ENCODE measurements at regions not wholly inside any gene's neighbourhood (a gene's known extent, or its start where the extent isn't known, plus 50 kb on each side); places are given as distances from the start of the nearest gene placed in this dataset.

DNA sequence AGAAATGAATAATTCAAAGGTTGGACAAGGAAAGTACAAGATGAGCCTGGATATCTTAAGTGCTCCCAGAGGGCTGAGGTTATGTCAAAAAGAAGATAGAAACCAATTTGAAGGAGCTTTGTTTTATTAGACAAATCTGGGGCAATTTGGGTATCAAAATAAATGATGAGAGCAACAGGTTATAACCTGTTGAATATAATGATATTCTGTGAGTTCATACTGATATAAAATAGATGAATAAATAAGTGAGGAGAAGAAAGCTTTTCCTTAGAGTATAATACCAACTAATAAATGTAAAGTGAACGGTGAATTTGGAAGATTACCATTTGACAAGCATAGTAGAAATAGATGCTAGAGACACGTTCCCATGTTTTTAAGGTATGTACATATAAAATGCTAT lies 544.2 kb upstream of the ANKRD30A start:
- Histone ChIP-seq H2BK15ac (ENCODE audit: low read depth, low read length) (no peak overlapping the region), H3K79me1 (ENCODE audit: low read depth in 1 of 2, low read length in 2 of 2) (no peaks in the 10 kb centered on the region), H2AK9ac (replicated peaks; ENCODE audit: low read depth, low read length, poor library complexity) (no peak overlapping the region), H3K9me1 (ENCODE audit: insufficient read depth, low read length) (0 out of 2 replicates have a peak, but pooled peaks cover 4% of the 10 kb centered on the region), H2BK5ac (ENCODE audit: low read depth, low read length, poor library complexity, severe bottlenecking) (no peak overlapping the region), H3K36me3 (ENCODE audit: control insufficient read depth, insufficient read depth, low read length) (no peaks in the 10 kb centered on the region), H4K91ac (ENCODE audit: insufficient read depth, low read depth, low read length) (no peak overlapping the region), H4K5ac (ENCODE audit: low read depth, low read length) (no peak overlapping the region), H3K18ac (ENCODE audit: low read depth, low read length) (no peak overlapping the region), H2BK20ac (ENCODE audit: low read depth, low read length) (no peak overlapping the region), H3K9me3 (ENCODE audit: control insufficient read depth, insufficient read depth, low read length) (no peaks in the 10 kb centered on the region), H2BK120ac (ENCODE audit: low read depth, low read length) (no peak overlapping the region), H3K23ac (ENCODE audit: low read depth, low read length) (no peak overlapping the region), H3K27ac (ENCODE audit: insufficient read depth, low read length) (no peak overlapping the region), H3K4me1 (ENCODE audit: control insufficient read depth, insufficient read depth, low read length) (peaks cover 4% of the 10 kb centered on the region; the same call in 1 of the 2 replicates), H4K8ac (ENCODE audit: low read depth in 2 of 2, low read length in 2 of 2) (no peak overlapping the region), H3K4me2 (ENCODE audit: low read depth, low read length) (no peak overlapping the region), H3K4me3 (ENCODE audit: insufficient read depth, low read depth, low read length) (no peak overlapping the region), H3K27me3 (ENCODE audit: control insufficient read depth, insufficient read depth, low read length) (no peaks in the 10 kb centered on the region), H2AFZ (replicated peaks; ENCODE audit: low read length, poor library complexity) (no peak overlapping the region), H4K20me1 (ENCODE audit: insufficient read depth, low read length) (no peaks in the 10 kb centered on the region), H3K56ac (ENCODE audit: extremely low read depth, insufficient read depth, low read length) (no peak overlapping the region), H2AK5ac (ENCODE audit: low read depth, low read length) (no peak overlapping the region), H3K14ac (replicated peaks; ENCODE audit: low read depth, low read length) (no peak overlapping the region), H3K9ac (ENCODE audit: low read depth, low read length) (no peak overlapping the region), H3K4ac (ENCODE audit: low read depth, low read length) (no peak overlapping the region)
- WGBS, 2 experiments (ENCODE audit: extremely low coverage in 2 of 2, insufficient read length in 1 of 2), result no CpG with 5 or more reads among the region's 2 CpGs
- ChIA-PET CTCF (no interaction called here), POLR2A (ENCODE audit: unreplicated experiment) (no interaction called here)
- ATAC-seq (ENCODE audit: low read depth) (no peak), DNase-seq (no peak)
- dilution Hi-C loops (cut with HindIII; ENCODE audit: low sequenced_read_pairs, unreplicated experiment), result no loop called here
- in situ Hi-C loops (cut with MboI; ENCODE audit: low sequenced_read_pairs), result no loop called here
- BruUV-seq (replicated peaks), result no TSS peak
- no peak for TF ChIP-seq CEBPB (IDR thresholded peaks at IDR 0.05; ENCODE audit: low read depth, low read length)
- no peak for TF ChIP-seq MAZ (IDR thresholded peaks at IDR 0.05; ENCODE audit: borderline replicate concordance, low read depth, low read length)
- TF ChIP-seq BHLHE40 (IDR thresholded peaks at IDR 0.05; ENCODE audit: low read depth, low read length), result no peak
- TF ChIP-seq RAD21 (IDR thresholded peaks at IDR 0.05; ENCODE audit: low read length), result no peak
- TF ChIP-seq SMC3 (IDR thresholded peaks at IDR 0.05; ENCODE audit: low read depth, low read length), result no peak
- no peak for TF ChIP-seq CHD1 (IDR thresholded peaks at IDR 0.05; ENCODE audit: low read depth, low read length)
- no peak for TF ChIP-seq MXI1 (IDR thresholded peaks at IDR 0.05; ENCODE audit: borderline replicate concordance, low read depth, low read length)
- no peak for TF ChIP-seq NFE2L2 (IDR thresholded peaks at IDR 0.05; ENCODE audit: low read depth, low read length)
- TF ChIP-seq RCOR1 (IDR thresholded peaks at IDR 0.05; ENCODE audit: insufficient replicate concordance, low read length), result no peak
- TF ChIP-seq FOS (IDR thresholded peaks at IDR 0.05; ENCODE audit: low read depth, low read length), result no peak
- no peak for TF ChIP-seq MAFK (IDR thresholded peaks at IDR 0.05; ENCODE audit: low read depth, low read length)
- TF ChIP-seq, protein P1, sequence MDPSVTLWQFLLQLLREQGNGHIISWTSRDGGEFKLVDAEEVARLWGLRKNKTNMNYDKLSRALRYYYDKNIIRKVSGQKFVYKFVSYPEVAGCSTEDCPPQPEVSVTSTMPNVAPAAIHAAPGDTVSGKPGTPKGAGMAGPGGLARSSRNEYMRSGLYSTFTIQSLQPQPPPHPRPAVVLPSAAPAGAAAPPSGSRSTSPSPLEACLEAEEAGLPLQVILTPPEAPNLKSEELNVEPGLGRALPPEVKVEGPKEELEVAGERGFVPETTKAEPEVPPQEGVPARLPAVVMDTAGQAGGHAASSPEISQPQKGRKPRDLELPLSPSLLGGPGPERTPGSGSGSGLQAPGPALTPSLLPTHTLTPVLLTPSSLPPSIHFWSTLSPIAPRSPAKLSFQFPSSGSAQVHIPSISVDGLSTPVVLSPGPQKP (IDR thresholded peaks at IDR 0.05; ENCODE audit: borderline replicate concordance, low read depth, low read length), result no peak
- TF ChIP-seq RFX5 (IDR thresholded peaks at IDR 0.05; ENCODE audit: low read depth, low read length), result no peak
- TF ChIP-seq, protein P2, sequence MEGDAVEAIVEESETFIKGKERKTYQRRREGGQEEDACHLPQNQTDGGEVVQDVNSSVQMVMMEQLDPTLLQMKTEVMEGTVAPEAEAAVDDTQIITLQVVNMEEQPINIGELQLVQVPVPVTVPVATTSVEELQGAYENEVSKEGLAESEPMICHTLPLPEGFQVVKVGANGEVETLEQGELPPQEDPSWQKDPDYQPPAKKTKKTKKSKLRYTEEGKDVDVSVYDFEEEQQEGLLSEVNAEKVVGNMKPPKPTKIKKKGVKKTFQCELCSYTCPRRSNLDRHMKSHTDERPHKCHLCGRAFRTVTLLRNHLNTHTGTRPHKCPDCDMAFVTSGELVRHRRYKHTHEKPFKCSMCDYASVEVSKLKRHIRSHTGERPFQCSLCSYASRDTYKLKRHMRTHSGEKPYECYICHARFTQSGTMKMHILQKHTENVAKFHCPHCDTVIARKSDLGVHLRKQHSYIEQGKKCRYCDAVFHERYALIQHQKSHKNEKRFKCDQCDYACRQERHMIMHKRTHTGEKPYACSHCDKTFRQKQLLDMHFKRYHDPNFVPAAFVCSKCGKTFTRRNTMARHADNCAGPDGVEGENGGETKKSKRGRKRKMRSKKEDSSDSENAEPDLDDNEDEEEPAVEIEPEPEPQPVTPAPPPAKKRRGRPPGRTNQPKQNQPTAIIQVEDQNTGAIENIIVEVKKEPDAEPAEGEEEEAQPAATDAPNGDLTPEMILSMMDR (conservative IDR thresholded peaks at IDR 0.05; ENCODE audit: low read depth, low read length), result no peak
- no peak for TF ChIP-seq POLR2A (IDR thresholded peaks at IDR 0.05; ENCODE audit: low read depth, low read length)
- TF ChIP-seq, protein P3, sequence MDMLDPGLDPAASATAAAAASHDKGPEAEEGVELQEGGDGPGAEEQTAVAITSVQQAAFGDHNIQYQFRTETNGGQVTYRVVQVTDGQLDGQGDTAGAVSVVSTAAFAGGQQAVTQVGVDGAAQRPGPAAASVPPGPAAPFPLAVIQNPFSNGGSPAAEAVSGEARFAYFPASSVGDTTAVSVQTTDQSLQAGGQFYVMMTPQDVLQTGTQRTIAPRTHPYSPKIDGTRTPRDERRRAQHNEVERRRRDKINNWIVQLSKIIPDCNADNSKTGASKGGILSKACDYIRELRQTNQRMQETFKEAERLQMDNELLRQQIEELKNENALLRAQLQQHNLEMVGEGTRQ (IDR thresholded peaks at IDR 0.05; ENCODE audit: low read depth, low read length), result no peak
- intact Hi-C loops (cut with micrococcal nuclease), result no loop called here

Data from IMR-90 (cell line).